Colonic mucosa (tissue), 4 donors: ENCODE measurements at regions not wholly inside any gene's neighbourhood (a gene's known extent, or its start where the extent isn't known, plus 50 kb on each side); places are given as distances from the start of the nearest gene placed in this dataset.
"Not testable (repeated sequence)": the region's sequence is repeated elsewhere in the genome, so short reads cannot be mapped to it uniquely, and the experiment has no call there.

Experiments
- DNase-seq: peaks from one replicate; pipeline ENCODE4 v3.0.0-alpha.2; 2020
- H3K27ac ChIP-seq: fragments of 200-600 bp; one replicate; pipeline ENCODE4 v1.8.0; 2021
- H3K27me3 ChIP-seq: fragments of 200-600 bp; one replicate; pipeline ENCODE4 v1.8.0; 2021
- H3K36me3 ChIP-seq: fragments of 200-600 bp; one replicate; pipeline ENCODE4 v1.8.0; 2021
- H3K4me1 ChIP-seq: fragments of 200-600 bp; one replicate; pipeline ENCODE4 v1.8.0; 2021; ENCODE audit warnings: mild to moderate bottlenecking
- H3K4me3 ChIP-seq: fragments of 200-600 bp; one replicate; pipeline ENCODE4 v1.8.0; 2021
- H3K9ac ChIP-seq, 2 donors: one replicate each; pipeline ENCODE4 v1.7.0; 2013; ENCODE audit warnings: control low read depth in 2 of 2, low read depth in 2 of 2, low read length in 2 of 2
- H3K9me3 ChIP-seq: fragments of 200-600 bp; one replicate; pipeline ENCODE4 v1.8.0; 2021
- intact Hi-C: fragments of 100-400 bp; cut with DNase I; formaldehyde crosslinking; loops from one replicate; pipeline ENCODE4 v1.14.1; 2022
- TF ChIP-seq, protein P1 (sequence below): fragments of 200-600 bp; IDR thresholded peaks from one replicate; pipeline ENCODE4 v1.8.0; 2022; ENCODE audit warnings: antibody characterized with exemption, mild to moderate bottlenecking
- donor health status: healthy.
- donor health status: DM: no; HTN: no; CAD: no.
- donor health status: DM: no; HTN: no; CAD: no.

DNA sequence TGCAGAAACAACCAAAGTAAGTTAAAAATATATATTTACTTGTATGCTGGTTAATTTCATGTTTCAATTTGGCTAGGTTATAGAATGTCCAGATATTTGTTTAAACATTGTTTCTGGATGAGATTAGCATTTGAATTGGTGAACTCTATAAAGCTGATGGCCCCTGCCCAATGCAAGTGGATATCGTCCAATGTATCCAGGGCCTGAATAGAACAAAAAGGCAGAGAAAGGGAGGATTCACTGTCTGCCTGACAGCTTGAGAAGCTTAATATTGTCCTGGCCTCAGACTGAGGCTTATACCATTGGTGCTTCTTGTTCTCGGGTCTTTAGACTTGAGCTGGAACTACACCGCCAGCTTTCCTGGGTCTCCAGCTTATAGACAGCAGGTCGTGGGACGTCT is 446.7 kb upstream of the ACTBL2 start:
- no peaks in the 10 kb centered on the region for H3K36me3 ChIP-seq
- H3K4me3 ChIP-seq = no peak overlapping the region
- H3K27me3 ChIP-seq = no peaks in the 10 kb centered on the region
- H3K9ac ChIP-seq = no peak overlapping the region
- H3K27ac ChIP-seq = no peak overlapping the region
- TF ChIP-seq, protein P1, sequence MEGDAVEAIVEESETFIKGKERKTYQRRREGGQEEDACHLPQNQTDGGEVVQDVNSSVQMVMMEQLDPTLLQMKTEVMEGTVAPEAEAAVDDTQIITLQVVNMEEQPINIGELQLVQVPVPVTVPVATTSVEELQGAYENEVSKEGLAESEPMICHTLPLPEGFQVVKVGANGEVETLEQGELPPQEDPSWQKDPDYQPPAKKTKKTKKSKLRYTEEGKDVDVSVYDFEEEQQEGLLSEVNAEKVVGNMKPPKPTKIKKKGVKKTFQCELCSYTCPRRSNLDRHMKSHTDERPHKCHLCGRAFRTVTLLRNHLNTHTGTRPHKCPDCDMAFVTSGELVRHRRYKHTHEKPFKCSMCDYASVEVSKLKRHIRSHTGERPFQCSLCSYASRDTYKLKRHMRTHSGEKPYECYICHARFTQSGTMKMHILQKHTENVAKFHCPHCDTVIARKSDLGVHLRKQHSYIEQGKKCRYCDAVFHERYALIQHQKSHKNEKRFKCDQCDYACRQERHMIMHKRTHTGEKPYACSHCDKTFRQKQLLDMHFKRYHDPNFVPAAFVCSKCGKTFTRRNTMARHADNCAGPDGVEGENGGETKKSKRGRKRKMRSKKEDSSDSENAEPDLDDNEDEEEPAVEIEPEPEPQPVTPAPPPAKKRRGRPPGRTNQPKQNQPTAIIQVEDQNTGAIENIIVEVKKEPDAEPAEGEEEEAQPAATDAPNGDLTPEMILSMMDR = no peak
- no peaks in the 10 kb centered on the region for H3K9me3 ChIP-seq
- no peak for DNase-seq
- no peaks in the 10 kb centered on the region for H3K4me1 ChIP-seq
- intact Hi-C loops = no loop called here

DNA sequence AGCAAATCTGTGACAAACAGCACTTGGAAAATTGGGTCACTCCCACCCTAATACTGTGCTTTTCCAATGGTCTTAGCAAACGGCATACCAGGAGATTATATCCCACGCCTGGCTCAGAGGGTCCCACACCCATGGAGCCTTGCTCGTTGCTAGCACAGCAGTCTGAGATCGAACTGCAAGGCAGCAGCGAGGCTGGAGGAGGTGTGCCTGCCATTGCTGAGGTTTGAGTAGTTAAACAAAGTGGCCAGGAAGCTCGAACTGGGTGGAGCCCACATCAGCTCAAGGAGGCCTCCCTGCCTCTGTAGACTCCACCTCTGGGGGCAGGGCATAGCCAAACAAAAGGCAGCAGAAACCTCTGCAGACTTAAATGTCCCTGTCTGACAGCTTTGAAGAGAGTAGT is 440.5 kb upstream of the ACTBL2 start:
- H3K27ac ChIP-seq, intact Hi-C loops, H3K4me3 ChIP-seq, H3K9ac ChIP-seq, H3K4me1 ChIP-seq, H3K36me3 ChIP-seq, DNase-seq, H3K27me3 ChIP-seq, H3K9me3 ChIP-seq: not testable (repeated sequence)

DNA sequence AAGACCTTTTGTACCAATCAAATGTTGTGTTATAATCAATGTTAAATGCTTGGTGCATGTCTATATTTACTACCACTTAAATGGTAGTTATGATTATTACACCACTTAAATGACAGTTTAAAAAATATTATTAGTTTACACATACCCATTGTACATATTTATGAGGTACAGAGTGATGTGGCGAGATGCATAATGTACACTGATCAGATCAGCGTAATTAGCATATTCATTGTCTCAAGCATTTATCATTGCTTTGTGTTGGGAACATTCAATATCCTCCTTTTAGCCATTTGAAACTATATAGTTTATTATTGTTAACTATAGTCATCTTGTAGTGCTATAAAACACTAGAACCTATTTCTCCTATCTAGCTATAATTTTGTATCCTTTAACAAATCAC is 434.4 kb upstream of the ACTBL2 start:
- Histone ChIP-seq H3K9ac (no peak overlapping the region), H3K4me3 (no peak overlapping the region), H3K27me3 (no peaks in the 10 kb centered on the region), H3K27ac (no peak overlapping the region), H3K36me3 (no peaks in the 10 kb centered on the region), H3K4me1 (no peaks in the 10 kb centered on the region), H3K9me3 (no peaks in the 10 kb centered on the region)
- no peak for DNase-seq
- intact Hi-C loops = no loop called here
- TF ChIP-seq, protein P1 = no peak

DNA sequence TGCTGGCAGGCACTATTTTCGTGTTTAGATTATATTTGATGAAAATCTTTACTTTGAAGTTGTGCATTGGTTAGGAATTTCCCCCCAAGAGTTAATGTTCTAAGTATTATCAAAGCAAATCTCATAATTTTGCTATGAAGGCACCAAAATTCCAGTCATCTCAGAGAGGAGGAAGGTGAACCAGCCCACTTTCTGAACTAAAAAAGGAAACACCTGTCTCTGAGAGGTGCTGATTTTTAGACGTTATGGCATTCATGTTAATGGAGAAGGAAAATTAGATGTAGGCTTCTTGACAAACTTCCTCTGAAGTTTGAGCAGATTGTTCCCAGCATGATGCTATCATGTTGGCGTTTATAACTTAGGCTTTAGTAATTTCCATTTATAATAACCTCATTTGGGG is 432.9 kb upstream of the ACTBL2 start:
- intact Hi-C loops = no loop called here

DNA sequence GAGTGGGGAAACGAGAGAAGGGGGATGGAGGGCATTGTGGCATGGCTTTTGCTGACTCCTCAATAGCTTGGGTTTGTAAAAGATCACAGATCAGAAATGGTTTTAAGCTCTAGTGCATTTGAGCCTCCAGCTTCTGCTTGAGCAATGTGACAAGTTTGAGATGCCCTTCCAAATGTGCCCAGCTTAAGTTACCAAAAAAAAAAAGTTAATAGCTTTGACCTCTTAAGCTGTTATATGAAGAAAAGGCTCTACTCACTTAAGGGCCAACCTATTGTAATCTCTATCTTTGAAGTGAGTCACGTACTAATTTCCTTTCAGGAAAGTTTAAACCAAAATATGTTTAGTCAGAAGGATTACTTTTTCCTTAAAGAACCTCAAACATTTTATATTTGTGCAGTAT is 428.8 kb upstream of the ACTBL2 start:
- Histone ChIP-seq H3K4me1 (no peaks in the 10 kb centered on the region), H3K27me3 (no peaks in the 10 kb centered on the region), H3K9me3 (no peaks in the 10 kb centered on the region), H3K27ac (no peak overlapping the region), H3K4me3 (no peak overlapping the region), H3K36me3 (no peaks in the 10 kb centered on the region), H3K9ac (no peak overlapping the region)
- intact Hi-C loops = no loop called here
- TF ChIP-seq, protein P1 = no peak
- DNase-seq = no peak

More for the DNA sequence above, 432.9 kb upstream of the ACTBL2 start:
- no peak for DNase-seq
- Histone ChIP-seq H3K4me1 (no peaks in the 10 kb centered on the region), H3K4me3 (no peak overlapping the region), H3K36me3 (no peaks in the 10 kb centered on the region), H3K9me3 (no peaks in the 10 kb centered on the region), H3K27ac (no peak overlapping the region), H3K27me3 (no peaks in the 10 kb centered on the region), H3K9ac (no peak overlapping the region)
- TF ChIP-seq, protein P1 = no peak

DNA sequence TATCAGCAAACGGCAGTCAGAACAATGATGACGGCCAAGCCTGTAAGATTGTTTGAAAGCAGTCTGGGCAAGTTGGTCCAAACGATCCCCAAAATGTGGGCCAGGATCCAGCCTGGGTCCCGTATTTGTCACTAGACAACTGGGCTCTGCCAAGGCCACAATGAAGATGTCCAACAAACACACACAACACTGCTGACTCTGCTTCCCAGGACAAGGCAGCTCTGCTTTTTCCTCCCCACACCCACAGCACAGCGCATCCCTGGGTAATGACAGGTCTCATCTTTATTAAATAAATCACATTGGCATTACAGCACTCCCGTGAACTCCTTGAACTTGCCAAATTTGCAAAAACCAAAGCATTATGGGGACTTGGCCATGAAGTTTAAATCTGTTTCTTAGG is 424.1 kb upstream of the ACTBL2 start:
- Histone ChIP-seq H3K9me3 (no peaks in the 10 kb centered on the region), H3K27ac (no peak overlapping the region), H3K4me3 (no peak overlapping the region), H3K4me1 (no peaks in the 10 kb centered on the region), H3K9ac (no peak overlapping the region), H3K27me3 (no peaks in the 10 kb centered on the region), H3K36me3 (no peaks in the 10 kb centered on the region)
- DNase-seq = no peak
- TF ChIP-seq, protein P1 = no peak
- intact Hi-C loops = no loop called here
